NT2/D1 (cell line): ENCODE measurements at regions not wholly inside any gene's neighbourhood (a gene's known extent, or its start where the extent isn't known, plus 50 kb on each side); places are given as distances from the start of the nearest gene placed in this dataset.
"Not testable (repeated sequence)": the region's sequence is repeated elsewhere in the genome, so short reads cannot be mapped to it uniquely, and the experiment has no call there.

Experiments
- DNase-seq: peaks from one replicate; pipeline ENCODE4 v3.0.0-alpha.2; 2011; ENCODE audit warnings: low read depth, low spot score
- H3K27me3 ChIP-seq: 2 replicates; pipeline ENCODE4 v1.6.0; 2011; ENCODE audit warnings: mild to moderate bottlenecking; ENCODE audit not compliant: insufficient read length, insufficient read depth
- H3K36me3 ChIP-seq: 2 replicates; pipeline ENCODE4 v1.6.1; 2011; ENCODE audit warnings: mild to moderate bottlenecking, low read length, mixed read lengths; ENCODE audit not compliant: insufficient read depth, insufficient read length
- H3K4me1 ChIP-seq: 2 replicates; pipeline ENCODE4 v1.5.1; 2011; ENCODE audit not compliant: insufficient read depth, insufficient read length
- H3K4me3 ChIP-seq: 2 replicates; pipeline ENCODE4 v1.5.1; 2011; ENCODE audit warnings: low read depth; ENCODE audit not compliant: insufficient read length
- H3K9ac ChIP-seq: 2 replicates; pipeline ENCODE4 v1.6.0; 2011; ENCODE audit warnings: low read depth; ENCODE audit not compliant: insufficient read length
- H3K9me3 ChIP-seq: 2 replicates; pipeline ENCODE4 v1.5.1; 2011; ENCODE audit warnings: mild to moderate bottlenecking, low read length; ENCODE audit not compliant: insufficient read depth
- SUZ12 ChIP-seq: IDR thresholded peaks from 2 replicates; pipeline ENCODE4 v1.6.1; 2011; ENCODE audit not compliant: insufficient read length, insufficient read depth; ENCODE audit errors: extremely low read depth
- YY1 ChIP-seq: IDR thresholded peaks from 2 replicates; pipeline ENCODE4 v1.6.1; 2011; ENCODE audit not compliant: insufficient read length, insufficient read depth
- ZNF274 ChIP-seq: IDR thresholded peaks from 2 replicates; pipeline ENCODE4 v1.6.1; 2011; ENCODE audit warnings: mild to moderate bottlenecking, low read depth, low read length

DNA sequence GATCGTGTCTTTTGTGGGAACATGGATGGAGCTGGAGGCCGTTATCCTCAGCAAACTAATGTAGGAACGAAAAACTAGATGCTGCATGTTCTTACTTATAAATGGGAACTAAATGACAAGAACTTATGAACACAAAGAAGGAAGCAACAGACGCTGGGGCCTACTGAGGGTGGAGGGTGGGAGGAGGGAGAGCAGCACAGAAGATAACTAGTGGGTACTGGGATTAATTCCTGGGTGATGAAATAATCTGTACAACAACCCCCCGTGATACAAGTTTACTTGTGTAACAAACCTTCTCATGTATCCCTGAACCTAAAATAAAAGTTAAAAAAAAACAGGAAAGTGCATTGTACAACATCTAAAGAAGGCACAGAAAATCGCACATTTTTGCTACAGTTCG is 59.0 kb upstream of the TMEM170B start:
- no peak for DNase-seq
- Histone ChIP-seq H3K36me3 (no peaks in the 10 kb centered on the region), H3K4me3 (no peak overlapping the region)

GRCh38 chr6:11475016-11475415 is 62.5 kb upstream of the TMEM170B start:
- TF ChIP-seq ZNF274 = no peak
- no peak for TF ChIP-seq SUZ12
- TF ChIP-seq YY1 = no peak
- Histone ChIP-seq H3K4me3 (no peak overlapping the region), H3K27me3 (no peaks in the 10 kb centered on the region), H3K36me3 (no peaks in the 10 kb centered on the region), H3K9me3 (no peaks in the 10 kb centered on the region), H3K4me1 (no peaks in the 10 kb centered on the region), H3K9ac (no peak overlapping the region)
- DNase-seq = no peak

More for the DNA sequence above, 59.0 kb upstream of the TMEM170B start:
- Histone ChIP-seq H3K9ac (no peak overlapping the region), H3K4me1 (no peaks in the 10 kb centered on the region), H3K27me3 (no peaks in the 10 kb centered on the region), H3K9me3 (no peaks in the 10 kb centered on the region)
- no peak for TF ChIP-seq ZNF274
- no peak for TF ChIP-seq YY1
- TF ChIP-seq SUZ12 = no peak

DNA sequence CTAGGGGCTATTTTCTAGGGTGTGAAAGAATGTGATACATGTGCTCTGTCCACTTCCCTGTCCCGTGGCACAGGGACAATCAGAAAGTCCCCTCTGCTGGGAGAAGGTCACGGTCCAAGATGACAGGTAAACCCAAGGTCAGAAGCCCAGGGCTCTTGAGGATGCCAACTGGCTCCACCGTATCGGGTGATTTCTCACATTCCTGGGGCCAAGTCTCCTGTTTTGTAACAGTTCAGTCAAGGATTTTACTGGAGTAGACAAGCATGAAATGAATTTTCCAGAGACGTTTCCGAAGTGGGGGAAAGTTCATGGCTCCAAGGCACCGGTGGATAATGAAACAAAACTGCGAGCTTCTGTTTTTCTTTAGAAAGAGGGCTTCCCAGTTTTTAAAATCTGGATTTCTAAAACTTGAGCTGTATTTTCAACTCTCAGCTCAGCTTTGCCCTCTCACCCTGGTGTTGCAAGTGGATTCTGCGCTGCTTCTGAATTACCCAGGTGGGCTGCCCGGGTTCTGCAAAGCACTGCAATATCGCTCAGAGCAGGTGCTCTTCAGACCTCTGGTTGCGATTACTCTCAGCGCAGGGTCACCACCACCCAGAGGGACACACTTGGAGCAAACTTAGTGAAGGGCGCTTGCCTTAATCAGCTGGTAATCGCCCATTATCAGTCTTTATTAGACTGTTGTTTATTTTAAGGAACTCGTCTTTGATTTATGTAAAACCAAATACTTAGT is 64.4 kb upstream of the TMEM170B start:
- no peaks in the 10 kb centered on the region for H3K36me3 ChIP-seq
- H3K9me3 ChIP-seq = no peaks in the 10 kb centered on the region
- DNase-seq = no peak
- no peaks in the 10 kb centered on the region for H3K27me3 ChIP-seq
- H3K4me3 ChIP-seq = no peak overlapping the region
- TF ChIP-seq YY1 = no peak
- TF ChIP-seq SUZ12 = no peak
- TF ChIP-seq ZNF274 = no peak
- H3K9ac ChIP-seq = no peak overlapping the region
- H3K4me1 ChIP-seq = no peaks in the 10 kb centered on the region

DNA sequence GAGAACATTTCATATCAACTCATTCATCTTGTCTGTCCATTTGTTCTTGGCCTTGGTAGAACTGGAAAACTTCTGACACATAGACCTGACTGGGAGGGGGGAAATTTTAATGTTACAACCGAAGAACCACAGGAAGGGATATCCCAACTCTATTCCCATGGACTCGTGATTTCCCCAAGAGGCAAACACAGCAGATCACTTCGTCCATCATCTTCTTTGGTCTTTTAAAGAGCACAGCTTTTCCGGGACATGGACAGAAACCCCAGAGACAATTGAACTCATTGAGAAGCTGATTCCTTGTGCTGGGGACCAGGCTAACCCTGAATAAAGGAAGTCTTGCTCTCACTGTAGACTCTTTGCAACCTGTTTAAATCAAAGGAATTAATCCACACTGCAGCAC is 66.3 kb upstream of the TMEM170B start:
- Histone ChIP-seq H3K36me3 (no peaks in the 10 kb centered on the region), H3K9me3 (no peaks in the 10 kb centered on the region), H3K27me3 (no peaks in the 10 kb centered on the region), H3K9ac (no peak overlapping the region), H3K4me1 (no peaks in the 10 kb centered on the region), H3K4me3 (no peak overlapping the region)
- TF ChIP-seq SUZ12 (no peak), ZNF274 (no peak), YY1 (no peak)
- DNase-seq = no peak

GRCh38 chr6:11469684-11470083 is 67.9 kb upstream of the TMEM170B start:
- TF ChIP-seq YY1 (no peak), ZNF274 (no peak), SUZ12 (no peak)
- no peak for DNase-seq
- H3K36me3 ChIP-seq = no peaks in the 10 kb centered on the region
- no peaks in the 10 kb centered on the region for H3K27me3 ChIP-seq
- no peaks in the 10 kb centered on the region for H3K9me3 ChIP-seq
- no peak overlapping the region for H3K9ac ChIP-seq
- no peak overlapping the region for H3K4me3 ChIP-seq
- H3K4me1 ChIP-seq = no peaks in the 10 kb centered on the region

DNA sequence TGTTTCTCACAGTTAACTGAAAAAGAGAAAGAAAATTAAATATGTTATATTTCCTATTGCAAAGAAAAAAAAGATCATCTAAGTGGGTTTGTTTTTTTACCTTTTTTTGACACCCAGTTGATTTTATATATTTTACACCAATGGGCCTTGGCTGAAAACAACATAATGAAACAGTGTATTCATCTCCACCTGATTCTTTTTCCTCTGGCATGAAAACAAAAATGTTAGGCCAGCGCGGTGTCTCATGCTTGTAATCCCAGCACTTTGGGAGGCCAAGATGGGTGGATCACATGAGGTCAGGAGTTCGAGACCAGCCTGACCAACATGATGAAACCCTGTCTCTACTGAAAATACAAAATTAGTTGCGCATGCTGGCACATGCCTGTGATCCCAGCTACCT is 69.3 kb upstream of the TMEM170B start:
- H3K9ac ChIP-seq, H3K9me3 ChIP-seq: not testable (repeated sequence)

GRCh38 chr6:11467364-11467763 is 70.2 kb upstream of the TMEM170B start:
- no peak overlapping the region for H3K4me3 ChIP-seq
- DNase-seq = no peak
- TF ChIP-seq YY1 = no peak
- no peak for TF ChIP-seq SUZ12
- no peak for TF ChIP-seq ZNF274

More for the DNA sequence above, 69.3 kb upstream of the TMEM170B start:
- not testable (repeated sequence) for H3K36me3 ChIP-seq, DNase-seq, H3K4me3 ChIP-seq, H3K4me1 ChIP-seq, H3K27me3 ChIP-seq

More at GRCh38 chr6:11467364-11467763, 70.2 kb upstream of the TMEM170B start:
- no peaks in the 10 kb centered on the region for H3K36me3 ChIP-seq
- no peaks in the 10 kb centered on the region for H3K4me1 ChIP-seq
- H3K9ac ChIP-seq = no peak overlapping the region
- no peaks in the 10 kb centered on the region for H3K9me3 ChIP-seq
- H3K27me3 ChIP-seq = no peaks in the 10 kb centered on the region
